Ovary (tissue), 3 donors: ENCODE measurements at regions not wholly inside any gene's neighbourhood (a gene's known extent, or its start where the extent isn't known, plus 50 kb on each side); places are given as distances from the start of the nearest gene placed in this dataset.

Experiments used
- EP300 ChIP-seq: sonication (generic); formaldehyde crosslinking; IDR thresholded peaks from one replicate; pipeline ENCODE4 v1.6.1; 2017; ENCODE audit warnings: antibody characterized with exemption
- POLR2A ChIP-seq: fragments of 450-650 bp; IDR thresholded peaks from one replicate; pipeline ENCODE4 v1.6.1; 2017; ENCODE audit warnings: antibody characterized with exemption, mild to moderate bottlenecking, moderate library complexity
- TF ChIP-seq, protein P1 (sequence below), 3 donors: fragments of 450-650 bp in 2 of 3; fragments of 200-600 bp in 1 of 3; IDR thresholded peaks; one replicate each; pipeline versions ENCODE4 v1.5.1 to v1.8.0; 2016 to 2022; ENCODE audit warnings: antibody characterized with exemption in 3 of 3, mild to moderate bottlenecking in 1 of 3
- donor health status: DM: no; HTN: no; CAD: no.

DNA sequence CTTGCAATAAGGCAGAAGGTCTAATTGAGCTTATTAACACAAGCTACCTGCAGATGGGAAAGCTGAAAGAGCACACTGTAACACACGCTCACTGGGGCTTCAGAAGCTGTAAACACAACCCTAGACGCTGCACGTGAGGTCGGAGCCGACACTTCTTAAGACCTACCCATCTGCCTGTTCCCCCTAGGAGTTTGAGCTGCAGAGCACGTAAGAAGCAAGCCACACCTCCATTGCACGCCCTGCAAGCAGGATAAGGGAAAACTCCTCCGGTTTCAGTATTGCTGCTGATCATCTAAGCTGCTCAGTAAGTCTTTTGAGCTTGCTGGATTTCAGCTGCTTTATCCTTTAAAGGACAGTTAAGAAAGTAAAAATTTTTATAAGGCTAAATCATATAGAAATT lies 244.0 kb upstream of the ZWINT start:
- TF ChIP-seq, protein P1, sequence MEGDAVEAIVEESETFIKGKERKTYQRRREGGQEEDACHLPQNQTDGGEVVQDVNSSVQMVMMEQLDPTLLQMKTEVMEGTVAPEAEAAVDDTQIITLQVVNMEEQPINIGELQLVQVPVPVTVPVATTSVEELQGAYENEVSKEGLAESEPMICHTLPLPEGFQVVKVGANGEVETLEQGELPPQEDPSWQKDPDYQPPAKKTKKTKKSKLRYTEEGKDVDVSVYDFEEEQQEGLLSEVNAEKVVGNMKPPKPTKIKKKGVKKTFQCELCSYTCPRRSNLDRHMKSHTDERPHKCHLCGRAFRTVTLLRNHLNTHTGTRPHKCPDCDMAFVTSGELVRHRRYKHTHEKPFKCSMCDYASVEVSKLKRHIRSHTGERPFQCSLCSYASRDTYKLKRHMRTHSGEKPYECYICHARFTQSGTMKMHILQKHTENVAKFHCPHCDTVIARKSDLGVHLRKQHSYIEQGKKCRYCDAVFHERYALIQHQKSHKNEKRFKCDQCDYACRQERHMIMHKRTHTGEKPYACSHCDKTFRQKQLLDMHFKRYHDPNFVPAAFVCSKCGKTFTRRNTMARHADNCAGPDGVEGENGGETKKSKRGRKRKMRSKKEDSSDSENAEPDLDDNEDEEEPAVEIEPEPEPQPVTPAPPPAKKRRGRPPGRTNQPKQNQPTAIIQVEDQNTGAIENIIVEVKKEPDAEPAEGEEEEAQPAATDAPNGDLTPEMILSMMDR (IDR thresholded peaks at IDR 0.05) = no peak
- TF ChIP-seq EP300 (no peak), POLR2A (no peak)
